H7 (cell line): ENCODE measurements at regions not wholly inside any gene's neighbourhood (a gene's known extent, or its start where the extent isn't known, plus 50 kb on each side); places are given as distances from the start of the nearest gene placed in this dataset.

Experiments
- DNase-seq: peaks from one replicate; pipeline ENCODE4 v3.0.0; 2012
- H3K27me3 ChIP-seq: 2 replicates; pipeline ENCODE4 v1.6.0; 2011; ENCODE audit warnings: mild to moderate bottlenecking, low read length; ENCODE audit not compliant: control insufficient read depth, insufficient read depth
- H3K36me3 ChIP-seq: replicated peaks from 2 replicates; pipeline ENCODE4 v1.5.1; 2011; ENCODE audit warnings: low read length; ENCODE audit not compliant: control insufficient read depth, insufficient read depth
- H3K4me3 ChIP-seq: 2 replicates; pipeline ENCODE4 v1.5.1; 2011; ENCODE audit warnings: low read depth, mild to moderate bottlenecking, control low read depth, low read length, moderate library complexity; ENCODE audit not compliant: insufficient read depth

DNA sequence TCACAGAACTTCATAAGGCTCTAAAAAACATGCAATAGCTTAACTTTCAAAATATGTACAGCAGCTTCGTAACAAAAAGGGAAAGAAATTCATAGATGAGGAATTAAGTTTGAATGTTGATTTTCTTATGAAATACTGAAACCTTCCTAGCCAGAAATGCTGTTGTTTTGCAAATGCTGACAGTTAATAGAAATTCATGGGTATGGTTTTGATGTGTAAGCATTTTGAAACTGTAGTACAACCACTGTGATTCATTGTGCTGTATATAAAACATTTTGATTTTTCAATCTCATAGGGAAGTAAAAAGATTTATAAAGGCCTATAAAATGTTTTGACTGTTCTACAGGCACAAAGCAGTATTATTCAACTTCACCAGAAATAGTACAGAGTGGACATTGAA, 228.4 kb upstream of the EYS start:
- Histone ChIP-seq H3K36me3 (no peaks in the 10 kb centered on the region), H3K4me3 (no peak overlapping the region)

DNA sequence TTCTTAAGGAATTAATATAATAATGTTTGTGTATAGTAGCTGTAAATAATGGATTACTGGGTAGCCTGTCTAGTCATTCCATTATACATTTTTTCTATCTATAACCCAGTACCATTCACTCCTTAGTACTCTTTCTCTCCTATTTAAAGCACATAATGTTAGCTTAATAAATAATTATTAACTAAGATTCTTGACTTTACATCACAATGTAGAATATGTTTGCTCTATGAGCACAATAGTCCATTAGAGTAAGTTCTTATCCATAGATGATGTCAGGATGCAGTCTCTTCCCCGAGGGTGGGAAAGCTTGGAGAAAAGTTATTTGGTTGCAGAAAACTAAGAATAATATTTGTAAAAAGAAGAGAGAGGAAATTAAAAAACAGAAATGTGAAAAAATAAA, 226.4 kb upstream of the EYS start:
- H3K36me3 ChIP-seq: no peaks in the 10 kb centered on the region
- DNase-seq: no peak
- H3K27me3 ChIP-seq: no peaks in the 10 kb centered on the region
- H3K4me3 ChIP-seq: no peak overlapping the region

More for the DNA sequence above, 228.4 kb upstream of the EYS start:
- H3K27me3 ChIP-seq: no peaks in the 10 kb centered on the region
- DNase-seq: no peak

DNA sequence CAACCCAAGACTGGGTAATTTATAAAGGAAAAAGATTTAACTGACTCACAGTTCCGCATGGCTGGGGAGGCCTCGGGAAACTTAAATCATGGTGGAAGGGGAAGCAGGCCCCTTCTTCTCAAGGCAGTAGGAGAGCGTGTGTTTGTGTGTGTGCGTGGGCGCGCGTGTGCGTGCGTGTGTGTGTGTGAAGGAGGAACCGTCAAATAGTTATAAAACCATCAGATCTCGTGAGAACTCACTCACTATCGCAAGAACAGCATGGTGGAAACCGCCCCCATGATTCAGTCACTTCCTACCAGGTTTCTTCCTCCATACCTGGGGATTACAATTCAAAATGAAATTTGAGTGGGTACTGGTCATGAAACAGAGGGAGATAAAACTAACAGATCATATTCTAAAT, 220.1 kb upstream of the EYS start:
- Histone ChIP-seq H3K36me3 (no peaks in the 10 kb centered on the region), H3K27me3 (no peaks in the 10 kb centered on the region), H3K4me3 (no peak overlapping the region)
- no peak for DNase-seq

DNA sequence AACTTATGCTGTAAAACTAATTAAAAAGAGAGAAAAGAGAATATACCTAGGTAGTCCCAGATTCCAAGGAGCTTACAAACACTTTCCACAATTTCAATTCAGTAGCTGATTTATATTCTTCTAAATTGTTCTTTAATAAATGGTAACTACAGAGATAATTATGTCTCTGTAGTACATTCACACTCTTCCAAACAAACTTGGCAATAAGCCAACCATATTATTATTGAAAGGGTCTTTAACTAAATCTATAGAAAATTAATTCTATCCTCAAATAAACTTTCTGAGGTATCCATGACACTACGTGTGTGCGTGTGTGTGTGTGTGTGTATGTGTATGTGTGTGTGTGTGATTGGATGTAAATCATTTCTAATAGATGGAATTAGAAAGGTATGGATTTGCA, 217.4 kb upstream of the EYS start:
- H3K4me3 ChIP-seq: no peak overlapping the region
- no peak for DNase-seq
- no peaks in the 10 kb centered on the region for H3K27me3 ChIP-seq
- H3K36me3 ChIP-seq: no peaks in the 10 kb centered on the region

DNA sequence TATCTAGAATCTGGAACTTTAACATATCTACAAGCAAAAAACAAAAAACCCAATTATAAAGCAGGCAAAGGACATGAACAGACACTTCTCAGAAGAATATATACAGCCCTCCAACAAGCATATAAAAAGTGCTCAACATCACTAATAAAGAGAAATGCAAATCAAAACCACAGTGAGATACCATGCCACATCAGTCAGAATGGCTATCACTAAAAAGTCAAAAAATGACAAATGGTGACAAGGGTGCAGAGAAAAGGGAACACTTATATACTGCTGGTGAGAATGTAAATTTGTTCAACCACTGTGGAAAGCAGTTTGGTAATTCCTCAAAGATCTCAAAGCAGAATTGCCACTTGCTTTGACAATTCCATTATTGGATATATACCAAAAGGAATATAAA, 215.0 kb upstream of the EYS start:
- H3K27me3 ChIP-seq: no peaks in the 10 kb centered on the region
- no peaks in the 10 kb centered on the region for H3K36me3 ChIP-seq
- DNase-seq: no peak
- no peak overlapping the region for H3K4me3 ChIP-seq

DNA sequence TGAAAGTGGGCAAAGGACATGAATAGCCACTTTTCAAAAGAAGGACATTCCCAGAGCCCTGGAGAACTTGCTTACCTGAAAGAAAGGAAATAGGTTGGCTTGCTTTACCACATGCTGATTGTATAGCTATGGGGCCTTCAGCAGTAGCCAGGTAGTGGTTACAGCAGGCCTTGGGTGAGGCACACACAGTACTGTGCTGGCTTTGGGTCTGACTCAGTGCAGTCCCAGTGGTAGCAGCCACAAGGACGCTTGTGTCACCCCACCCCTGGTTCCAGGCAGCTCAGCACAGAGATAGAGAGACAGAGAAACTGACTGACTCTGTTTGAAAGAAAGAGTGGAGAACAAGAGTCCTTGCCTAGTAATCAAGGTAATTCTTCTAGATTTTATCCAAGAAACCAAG, 201.0 kb upstream of the EYS start:
- Histone ChIP-seq H3K27me3 (no peaks in the 10 kb centered on the region), H3K4me3 (no peak overlapping the region), H3K36me3 (no peaks in the 10 kb centered on the region)
- DNase-seq: no peak

DNA sequence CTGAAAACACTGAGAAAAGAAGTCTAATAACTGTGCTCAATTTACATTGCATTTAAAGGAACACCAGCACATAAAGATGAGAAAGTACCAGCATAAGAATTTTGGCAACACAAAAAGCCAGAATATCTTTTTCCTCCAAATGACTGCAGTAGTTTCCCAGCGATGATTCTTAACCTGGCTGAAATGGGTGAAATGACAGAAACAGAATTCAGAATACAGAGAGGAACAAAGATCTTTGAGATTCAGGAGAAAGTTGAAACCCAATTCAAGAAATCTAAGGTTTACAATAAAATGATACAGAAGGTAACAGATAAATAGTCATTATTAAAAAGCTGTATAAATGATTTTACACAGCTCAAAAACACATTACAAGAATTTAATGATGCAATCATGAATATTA, 197.0 kb upstream of the EYS start:
- Histone ChIP-seq H3K4me3 (no peak overlapping the region), H3K27me3 (no peaks in the 10 kb centered on the region), H3K36me3 (no peaks in the 10 kb centered on the region)
- no peak for DNase-seq

DNA sequence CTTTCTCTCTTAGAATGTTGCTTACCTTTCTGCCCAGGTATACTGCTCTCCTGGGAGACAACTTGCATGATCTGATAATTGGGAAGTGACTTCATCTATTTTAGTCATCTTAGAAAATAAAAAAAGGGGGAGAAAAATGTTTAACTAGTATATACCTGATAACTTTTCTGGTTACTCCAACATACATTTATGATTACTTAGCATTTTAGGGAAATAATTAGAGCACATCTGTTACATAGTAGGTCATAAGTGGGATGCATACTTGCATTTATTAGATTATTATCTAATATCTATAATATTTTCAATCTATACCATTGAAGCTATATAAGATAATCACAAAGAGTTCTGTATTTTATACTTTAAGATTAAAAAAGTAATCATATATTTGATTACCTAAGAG, 193.9 kb upstream of the EYS start:
- Histone ChIP-seq H3K36me3 (no peaks in the 10 kb centered on the region), H3K4me3 (no peak overlapping the region), H3K27me3 (no peaks in the 10 kb centered on the region)
- DNase-seq: no peak

DNA sequence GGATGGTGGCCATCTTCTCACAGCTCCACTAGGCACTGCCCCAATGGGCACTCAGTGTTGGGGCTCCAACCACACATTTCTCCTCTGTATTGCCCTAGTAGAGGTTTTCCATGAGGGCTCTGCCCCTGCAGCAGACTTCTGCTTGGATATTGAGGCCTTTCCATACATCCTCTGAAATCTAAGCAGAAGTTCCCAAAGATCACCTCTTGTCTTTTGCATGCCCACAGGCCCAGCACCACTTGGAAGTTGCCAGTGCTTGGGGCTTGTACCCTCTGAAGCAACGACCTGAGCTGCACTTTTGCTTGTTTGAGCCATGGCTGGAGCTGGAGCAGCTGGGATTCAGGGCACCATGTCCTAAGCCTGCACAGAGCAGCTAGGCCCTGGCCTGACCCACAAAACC, 189.1 kb upstream of the EYS start:
- H3K27me3 ChIP-seq: no peaks in the 10 kb centered on the region
- no peak overlapping the region for H3K4me3 ChIP-seq
- H3K36me3 ChIP-seq: no peaks in the 10 kb centered on the region
- no peak for DNase-seq

DNA sequence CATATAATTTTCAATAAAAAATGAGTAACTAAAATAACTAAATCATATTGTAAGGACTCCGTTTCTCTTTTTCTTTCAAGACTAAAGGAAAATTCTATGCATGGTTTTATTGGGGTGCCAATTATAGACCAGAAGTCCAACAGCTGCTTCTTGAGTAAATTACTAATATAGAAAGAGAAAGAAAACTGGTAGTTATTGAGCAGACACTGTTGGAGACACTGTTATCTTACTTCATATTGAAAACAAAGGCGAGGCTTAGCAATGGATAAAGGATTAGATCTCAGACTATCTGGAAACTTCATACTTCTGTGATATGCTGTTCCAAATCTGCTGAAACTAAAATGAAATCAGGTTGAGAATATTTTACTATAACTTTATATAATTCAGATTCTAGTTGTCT, 169.6 kb upstream of the EYS start:
- Histone ChIP-seq H3K36me3 (no peaks in the 10 kb centered on the region), H3K4me3 (no peak overlapping the region), H3K27me3 (no peaks in the 10 kb centered on the region)
- DNase-seq: no peak

DNA sequence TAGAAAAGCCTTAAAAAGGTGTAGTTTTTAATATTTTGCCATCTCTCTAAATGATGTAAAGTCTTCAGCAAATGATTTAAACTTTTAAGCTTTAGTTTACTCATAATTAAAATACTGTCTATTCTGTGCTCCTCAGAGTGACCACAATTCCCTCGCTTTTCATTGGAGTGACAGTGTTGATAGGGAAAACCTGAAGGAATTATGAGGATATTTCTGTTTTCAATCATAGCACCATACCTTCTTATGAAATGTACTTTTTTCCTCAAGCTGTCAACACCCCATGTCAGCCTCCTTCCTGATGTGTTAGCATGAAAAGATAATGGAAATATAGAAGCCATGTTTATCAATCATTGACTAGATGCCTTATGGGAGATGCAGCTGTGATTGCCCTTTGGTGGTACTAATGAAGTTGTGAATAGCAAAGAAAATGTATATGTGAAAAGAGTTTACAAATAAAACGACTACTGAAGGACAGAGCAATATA, 145.4 kb upstream of the EYS start:
- Histone ChIP-seq H3K27me3 (no peaks in the 10 kb centered on the region), H3K4me3 (no peak overlapping the region), H3K36me3 (no peaks in the 10 kb centered on the region)
- DNase-seq: no peak

DNA sequence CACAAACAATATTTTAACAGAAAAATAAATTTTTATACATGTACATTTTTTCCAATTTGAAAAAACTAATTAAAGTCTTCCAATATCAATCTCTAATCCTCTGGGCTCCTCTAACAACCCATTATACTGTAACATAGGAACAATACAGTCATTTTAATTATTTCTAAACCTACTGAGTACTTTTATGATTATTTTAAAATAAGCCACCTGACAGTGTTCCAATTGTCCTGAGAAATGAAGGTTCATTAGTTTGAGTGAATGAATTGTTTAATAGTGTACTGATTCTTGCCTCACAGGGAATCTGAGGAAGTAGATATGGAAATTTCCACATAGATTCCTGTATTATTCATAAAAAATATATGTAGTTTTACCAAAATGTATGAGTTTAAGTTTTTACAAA, 123.1 kb upstream of the EYS start:
- H3K4me3 ChIP-seq: no peak overlapping the region
- H3K27me3 ChIP-seq: no peaks in the 10 kb centered on the region
- no peaks in the 10 kb centered on the region for H3K36me3 ChIP-seq
- DNase-seq: no peak

DNA sequence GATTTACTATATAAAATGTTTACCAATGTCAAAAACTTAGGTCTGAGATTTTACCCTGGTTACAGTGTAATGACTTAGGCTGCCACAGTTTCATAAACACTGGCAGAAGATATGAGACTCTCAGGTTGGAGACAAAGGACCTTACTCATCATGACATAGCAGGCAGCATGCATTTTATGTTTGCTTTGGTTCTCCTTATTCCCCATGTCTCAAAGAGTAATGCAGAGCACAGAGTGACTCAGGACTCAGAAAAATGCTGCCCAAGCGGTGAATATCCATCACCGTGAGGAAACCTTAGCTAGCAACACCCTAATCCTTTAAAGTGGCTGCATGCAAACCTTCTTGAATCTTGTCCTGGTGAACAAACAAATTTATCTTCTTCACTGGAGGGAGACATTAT, 112.1 kb upstream of the EYS start:
- H3K27me3 ChIP-seq: no peaks in the 10 kb centered on the region
- no peak for DNase-seq
- H3K4me3 ChIP-seq: no peak overlapping the region

DNA sequence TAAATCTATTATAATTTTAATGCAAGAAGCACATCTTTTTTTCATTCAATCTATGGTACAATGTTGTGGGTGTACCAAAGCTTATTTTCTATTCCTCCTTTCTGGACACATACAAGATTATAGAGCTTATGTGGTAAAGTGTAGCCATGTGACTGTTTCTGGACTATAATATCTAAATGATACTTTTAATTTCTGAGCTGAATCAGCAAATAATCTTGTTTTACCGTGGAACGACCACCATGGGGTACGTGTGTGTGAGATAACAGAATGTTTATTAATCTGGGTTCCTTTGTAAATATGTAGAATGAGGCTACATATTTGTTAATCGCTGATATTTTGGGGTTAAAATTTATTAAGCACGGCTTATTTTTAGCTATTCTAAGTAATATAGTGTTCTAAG, 111.5 kb upstream of the EYS start:
- no peaks in the 10 kb centered on the region for H3K36me3 ChIP-seq
- no peak overlapping the region for H3K4me3 ChIP-seq
- DNase-seq: no peak
- H3K27me3 ChIP-seq: no peaks in the 10 kb centered on the region

More for the DNA sequence above, 112.1 kb upstream of the EYS start:
- no peaks in the 10 kb centered on the region for H3K36me3 ChIP-seq

DNA sequence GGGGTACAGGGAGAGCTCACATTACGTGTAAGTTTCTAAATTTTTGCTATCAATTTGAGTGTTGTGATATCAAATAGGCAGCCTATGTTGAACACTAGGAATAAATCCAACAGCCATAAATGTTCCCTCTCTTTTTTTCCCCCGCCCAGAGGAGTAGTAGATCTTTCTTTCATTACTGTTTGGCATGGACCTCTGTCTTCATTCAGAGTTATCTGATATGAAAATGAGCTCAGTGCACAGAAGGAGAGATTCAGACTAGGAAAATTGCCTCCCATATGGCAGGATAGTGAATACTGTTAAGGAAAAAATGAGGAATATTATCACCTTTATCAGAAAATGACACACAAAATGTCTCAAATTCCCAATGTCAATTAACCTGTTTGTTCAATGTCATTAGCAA, 110.0 kb upstream of the EYS start:
- no peak overlapping the region for H3K4me3 ChIP-seq
- H3K36me3 ChIP-seq: no peaks in the 10 kb centered on the region
- no peak for DNase-seq
- no peaks in the 10 kb centered on the region for H3K27me3 ChIP-seq

DNA sequence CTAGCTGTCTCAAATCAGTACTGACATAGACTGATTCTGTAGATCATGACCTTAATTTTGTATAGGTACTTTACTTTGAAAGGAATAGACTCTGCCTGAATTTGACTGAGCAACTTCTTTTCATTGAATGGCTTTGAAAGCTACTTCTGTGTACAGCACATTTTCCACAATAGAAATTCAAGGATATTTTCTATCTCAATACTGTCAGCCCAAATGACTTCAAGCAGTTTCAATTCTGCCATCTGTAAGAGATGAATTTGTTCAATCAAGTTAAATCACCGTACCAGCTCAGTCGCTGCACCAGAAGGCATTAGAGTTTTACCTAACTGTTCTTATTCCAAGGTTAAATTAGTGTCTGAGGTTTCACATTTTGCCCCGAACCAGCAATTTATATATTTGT, 107.0 kb upstream of the EYS start:
- H3K36me3 ChIP-seq: no peaks in the 10 kb centered on the region
- DNase-seq: no peak
- H3K4me3 ChIP-seq: no peak overlapping the region
- H3K27me3 ChIP-seq: no peaks in the 10 kb centered on the region
